HepG2 (cell line): ENCODE measurements at regions not wholly inside any gene's neighbourhood (a gene's known extent, or its start where the extent isn't known, plus 50 kb on each side); places are given as distances from the start of the nearest gene placed in this dataset.

ENCODE experiments used
- ATAC-seq: fragments of 200-7000 bp; cut with Tn5 transposase; 3 replicates; pipeline ENCODE4 v1.9.1; 2020; ENCODE audit warnings: mild to moderate bottlenecking, moderate library complexity
- BruUV-seq: library from RNA; stranded (reverse); fragments of 400-500 nt; replicated peaks from 2 replicates; lab custom pipeline; 2021; lab: Mats Ljungman, UMichigan
- CTCF ChIA-PET: fragments of 300-600 bp; formaldehyde crosslinking; extraction: SDS; loops from one replicate; lab custom pipeline; 2021; ENCODE audit warnings: low total read pairs, inconsistent platforms, low intra/inter-chr PET ratio; lab: Yijun Ruan, JAX
- POLR2A ChIA-PET: fragments of 350-600 bp; sonication (Branson Sonifier 250); formaldehyde crosslinking; loops from one replicate; lab custom pipeline; 2020; ENCODE audit warnings: antibody characterized with exemption, inconsistent platforms; lab: Yijun Ruan, JAX
- DNase-seq: peaks from one replicate; pipeline ENCODE4 v3.0.0-alpha.2; 2015; ENCODE audit warnings: low spot score
- FAIRE-seq: peaks from 3 replicates; lab custom pipeline; 2011; peaks lifted over from hg19 to GRCh38; lab: Jason Lieb, UNC
- H2AFZ ChIP-seq: one replicate; pipeline ENCODE4 v1.6.1; 2011; ENCODE audit warnings: low read length, inconsistent platforms
- H3K27ac ChIP-seq: fragments of 300-600 bp; 3 replicates; pipeline ENCODE4 v1.8.0; 2011; ENCODE audit warnings: mixed run types, mild to moderate bottlenecking, mixed read lengths, low read length, inconsistent platforms; ENCODE audit not compliant: insufficient read depth; ENCODE audit errors: extremely low read length
- H3K27me3 ChIP-seq, 2 experiments: fragments of 200-600 bp in 1 of 2; 2 replicates in 1 of 2; 3 replicates in 1 of 2; pipeline versions ENCODE4 v1.6.0 to v1.8.0; 2011; ENCODE audit warnings: low read length in 2 of 2, mild to moderate bottlenecking in 2 of 2, moderate library complexity in 2 of 2, inconsistent platforms in 1 of 2; ENCODE audit not compliant: insufficient read depth in 2 of 2, control insufficient read depth in 1 of 2
- H3K36me3 ChIP-seq, 2 experiments: fragments of 200-600 bp in 1 of 2; replicated peaks in 1 of 2; 2 replicates in 1 of 2; 3 replicates in 1 of 2; pipeline versions ENCODE4 v1.5.1 to v1.8.0; 2011; ENCODE audit warnings: low read length in 2 of 2, inconsistent platforms in 1 of 2; ENCODE audit not compliant: insufficient read depth in 2 of 2, control insufficient read depth in 1 of 2
- H3K4me1 ChIP-seq: 2 replicates; pipeline ENCODE4 v1.5.1; 2012; ENCODE audit warnings: low read length, inconsistent platforms; ENCODE audit not compliant: insufficient read depth
- H3K4me2 ChIP-seq: 2 replicates; pipeline ENCODE4 v1.6.0; 2011; ENCODE audit warnings: low read depth, low read length, inconsistent platforms
- H3K4me3 ChIP-seq, 3 experiments: fragments of 200-600 bp in 1 of 3; sonication (generic), shearing (Covaris generic) in 1 of 3; replicated peaks in 1 of 3; 2 replicates each; pipeline ENCODE4 v1.5.1; 2011 to 2016; ENCODE audit warnings: low read length in 3 of 3, inconsistent platforms in 2 of 3, low read depth in 2 of 3, mild to moderate bottlenecking in 2 of 3, control low read depth in 1 of 3, mixed read lengths in 1 of 3; ENCODE audit not compliant: insufficient read depth in 1 of 3
- H3K79me2 ChIP-seq: one replicate; pipeline ENCODE4 v1.6.1; 2011; ENCODE audit warnings: low read length, inconsistent platforms; ENCODE audit not compliant: insufficient read depth
- H3K9ac ChIP-seq: 2 replicates; pipeline ENCODE4 v1.6.0; 2011; ENCODE audit warnings: mild to moderate bottlenecking, low read depth, low read length, inconsistent platforms; ENCODE audit not compliant: insufficient read depth
- H3K9me3 ChIP-seq: 2 replicates; pipeline ENCODE4 v1.5.1; 2012; ENCODE audit warnings: mild to moderate bottlenecking, low read length
- H4K20me1 ChIP-seq: 2 replicates; pipeline ENCODE4 v1.6.0; 2011; ENCODE audit warnings: inconsistent platforms, mild to moderate bottlenecking, low read length, moderate library complexity; ENCODE audit not compliant: insufficient read depth
- ATM ChIP-seq: fragments of 450-650 bp; IDR thresholded peaks from 2 replicates; pipeline ENCODE4 v1.7.1; 2017; ENCODE audit warnings: mild to moderate bottlenecking, borderline replicate concordance
- ETV5 ChIP-seq: IDR thresholded peaks from 2 replicates; pipeline ENCODE4 v1.6.1; 2018; ENCODE audit warnings: missing biosample characterization, missing genetic modification reagents, inconsistent platforms, borderline replicate concordance
- KLF12 ChIP-seq: sonication (generic); formaldehyde crosslinking; IDR thresholded peaks from 2 replicates; pipeline ENCODE4 v1.4.0; 2020; ENCODE audit warnings: missing genetic modification reagents, borderline replicate concordance
- MBD4 ChIP-seq: IDR thresholded peaks from 2 replicates; pipeline ENCODE4 v1.6.1; 2012; ENCODE audit warnings: low read length, inconsistent platforms, borderline replicate concordance
- PCBP1 ChIP-seq: fragments of 200-400 bp; formaldehyde crosslinking; IDR thresholded peaks from 2 replicates; pipeline ENCODE4 v1.6.1; 2017; ENCODE audit warnings: mild to moderate bottlenecking, low read depth, low read length, borderline replicate concordance
- SAFB2 ChIP-seq: sonication (generic); formaldehyde crosslinking; IDR thresholded peaks from 2 replicates; pipeline ENCODE4 v1.5.1; 2020; ENCODE audit warnings: missing genetic modification reagents, low read depth, mild to moderate bottlenecking, borderline replicate concordance
- SOX6 ChIP-seq, 2 experiments: fragments of 450-650 bp in 1 of 2; sonication (generic) in 1 of 2; formaldehyde crosslinking in 1 of 2; IDR thresholded peaks; 2 replicates each; pipeline versions ENCODE4 v1.4.0 to v1.6.1; 2017 to 2020; ENCODE audit warnings: antibody characterized with exemption in 1 of 2, mild to moderate bottlenecking in 1 of 2, missing genetic modification reagents in 1 of 2
- SRSF4 ChIP-seq: fragments of 200-400 bp; formaldehyde crosslinking; IDR thresholded peaks from one replicate; pipeline ENCODE4 v1.6.1; 2018; ENCODE audit warnings: mild to moderate bottlenecking, low read depth, low read length, moderate library complexity; ENCODE audit not compliant: poor library complexity, severe bottlenecking
- ZNF709 ChIP-seq: sonication (generic); formaldehyde crosslinking; IDR thresholded peaks from 2 replicates; pipeline ENCODE4 v1.5.0; 2020; ENCODE audit warnings: mild to moderate bottlenecking, missing genetic modification reagents
- ZNF710 ChIP-seq: sonication (generic); formaldehyde crosslinking; IDR thresholded peaks from 2 replicates; pipeline ENCODE4 v1.5.0; 2020; ENCODE audit warnings: mild to moderate bottlenecking, missing genetic modification reagents, borderline replicate concordance
- WGBS: methylation state at CpG from one replicate; pipeline ENCODE4 v1.1.6; 2017; ENCODE audit warnings: low lambda C conversion rate; 5-methylcytosine and 5-hydroxymethylcytosine counted together
- in situ Hi-C: cut with HindIII; loops from 2 replicates; pipeline ENCODE4 v1.10.0; 2017; ENCODE audit warnings: low pct_unique_long_range_greater_than_20kb; ENCODE audit not compliant: extremely low pct_ligation_motif_present
- intact Hi-C: fragments of 100-400 bp; cut with micrococcal nuclease; formaldehyde crosslinking; loops from one replicate; pipeline ENCODE4 v1.10.0; 2022; ENCODE audit not compliant: unreplicated experiment

DNA sequence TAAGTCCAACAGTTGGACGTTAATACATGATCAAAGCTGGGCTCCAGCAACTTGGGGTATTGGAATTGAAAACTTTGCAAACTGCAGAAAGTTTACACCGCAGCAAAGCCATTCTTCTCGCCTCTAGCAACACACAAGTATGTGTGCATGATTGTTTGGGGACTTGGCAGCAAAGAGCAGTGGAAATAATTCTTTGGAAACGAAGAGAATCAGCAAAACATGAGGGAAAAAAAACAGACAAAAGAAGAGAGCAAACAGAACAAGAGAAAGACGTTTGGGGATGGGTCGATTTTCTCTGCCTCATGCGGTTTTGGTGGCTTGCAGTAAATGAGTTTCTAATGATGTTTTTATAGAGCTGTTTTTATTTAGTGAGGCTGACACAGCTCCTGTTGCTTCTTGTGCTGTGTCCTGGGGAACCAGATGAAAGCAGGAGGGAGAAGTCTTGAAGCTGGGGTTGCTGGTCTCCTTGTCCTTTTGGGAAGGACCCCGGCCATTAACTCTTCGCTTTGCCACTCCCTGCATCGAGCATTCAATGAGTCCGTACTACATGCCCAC, 502.9 kb downstream of the GRIN2A start:
- H4K20me1 ChIP-seq, result no peaks in the 10 kb centered on the region
- peaks cover 6 to 22% of the 10 kb centered on the region in 2 experiments; a peak in 3 of 5 replicates for H3K27me3 ChIP-seq
- H3K4me1 ChIP-seq, result no peaks in the 10 kb centered on the region
- no peak overlapping the region for H3K4me2 ChIP-seq
- no peaks in the 10 kb centered on the region for H3K36me3 ChIP-seq
- ATAC-seq, result no peak
- POLR2A ChIA-PET, result no interaction called here
- TF ChIP-seq MBD4, result no peak
- TF ChIP-seq SAFB2 (CRISPR knock-in tag), result no peak
- TF ChIP-seq SRSF4, result no peak
- TF ChIP-seq SOX6 (IDR thresholded peaks at IDR 0.05), result no peak
- no peak for TF ChIP-seq SOX6 (CRISPR knock-in tag; IDR thresholded peaks at IDR 0.05)
- TF ChIP-seq ZNF709 (CRISPR knock-in tag), result no peak
- TF ChIP-seq ZNF710 (CRISPR knock-in tag), result no peak
- TF ChIP-seq ETV5 (CRISPR knock-in tag), result no peak
- no peak for TF ChIP-seq PCBP1
- TF ChIP-seq KLF12 (CRISPR knock-in tag), result no peak
- no peak for TF ChIP-seq ATM
- H3K27ac ChIP-seq, result no peak overlapping the region
- no TSS peak for BruUV-seq
- H3K9me3 ChIP-seq, result peaks cover 6% of the 10 kb centered on the region
- CTCF ChIA-PET, result no interaction called here
- 2% methylated on average over 11 of the region's 11 CpGs for WGBS
- no peak overlapping the region for H3K9ac ChIP-seq
- FAIRE-seq, result no peak
- in situ Hi-C loops (no loop called here), intact Hi-C loops (no loop called here)
- no peak overlapping the region for H2AFZ ChIP-seq
- no peak overlapping the region for H3K4me3 ChIP-seq
- no peak for DNase-seq
- H3K79me2 ChIP-seq, result no peaks in the 10 kb centered on the region
